ENCODE measurements at regions not wholly inside any gene's neighbourhood (a gene's known extent, or its start where the extent isn't known, plus 50 kb on each side); places are given as distances from the start of the nearest gene placed in this dataset.

- H2AFZ ChIP-seq (ENCODE audit: low read depth, low read length): no peak overlapping the region
- intact Hi-C loops (cut with micrococcal nuclease): no loop called here
- H3K27ac ChIP-seq (ENCODE audit: insufficient read depth, low read depth, low read length): no peak overlapping the region
- no peaks in the 10 kb centered on the region for H4K20me1 ChIP-seq (replicated peaks; ENCODE audit: control insufficient read depth, extremely low read depth, insufficient read depth, low read length)
- no TSS peak for BruUV-seq (replicated peaks)
- H3K9me3 ChIP-seq (replicated peaks; ENCODE audit: control insufficient read depth, insufficient read depth, low read length): no peaks in the 10 kb centered on the region
- H3K4me2 ChIP-seq (ENCODE audit: insufficient read depth, low read length): no peak overlapping the region
- H3K4me3 ChIP-seq (replicated peaks in 1 of 3; ENCODE audit: insufficient read depth in 1 of 3, low read depth in 1 of 3, low read length in 3 of 3): no peak overlapping the region
- no peaks in the 10 kb centered on the region for H3K9me1 ChIP-seq (replicated peaks; ENCODE audit: control insufficient read depth, extremely low read depth, insufficient read depth, low read length)
- no peak for DNase-seq (ENCODE audit: low read depth, low spot score)
- dilution Hi-C loops (cut with MboI; ENCODE audit: extremely low pct_ligation_motif_present, low sequenced_read_pairs): no loop called here
- no peaks in the 10 kb centered on the region for H3K79me2 ChIP-seq (ENCODE audit: control insufficient read depth, insufficient read depth, low read length)
- H3K36me3 ChIP-seq (ENCODE audit: control insufficient read depth in 2 of 2, extremely low read depth in 1 of 2, insufficient read depth in 2 of 2, low read length in 2 of 2): no peaks in the 10 kb centered on the region
- ChIA-PET CTCF (interaction anchor here (1.7 kb wide), 1 partner anchor 13 kb away, joined by 4 read pairs; no protein-coding TSS in a partner anchor), POLR2A (no interaction called here)
- H3K4me1 ChIP-seq (ENCODE audit: control insufficient read depth, extremely low read depth, insufficient read depth, low read length): peaks cover 21% of the 10 kb centered on the region
- no peaks in the 10 kb centered on the region for H3K27me3 ChIP-seq (ENCODE audit: control insufficient read depth in 2 of 2, insufficient read depth in 2 of 2, low read length in 2 of 2)
- H3K9ac ChIP-seq (replicated peaks; ENCODE audit: extremely low read depth, insufficient read depth, low read length): no peak overlapping the region
- FAIRE-seq: no peak
- TF ChIP-seq FOS (IDR thresholded peaks at IDR 0.05; ENCODE audit: borderline replicate concordance, insufficient read depth, low read length): no peak
- no peak for TF ChIP-seq POLR2A (IDR thresholded peaks at IDR 0.05; ENCODE audit: low read depth, low read length)
- no peak for TF ChIP-seq JUN (IDR thresholded peaks at IDR 0.05; ENCODE audit: borderline replicate concordance, insufficient read depth, insufficient read length, low read depth)
- no peak for TF ChIP-seq POLR2AphosphoS5 (IDR thresholded peaks at IDR 0.05; ENCODE audit: insufficient read depth, low read depth, low read length)
- no peak for TF ChIP-seq GATA2 (IDR thresholded peaks at IDR 0.05; ENCODE audit: insufficient read depth, insufficient read length, low read depth, low read length)
- TF ChIP-seq EZH2 (IDR thresholded peaks at IDR 0.05; ENCODE audit: borderline replicate concordance, low read depth, low read length, severe bottlenecking): no peak
- no peak for TF ChIP-seq MYC (IDR thresholded peaks at IDR 0.05; ENCODE audit: low read depth, low read length)
- TF ChIP-seq, protein P1, sequence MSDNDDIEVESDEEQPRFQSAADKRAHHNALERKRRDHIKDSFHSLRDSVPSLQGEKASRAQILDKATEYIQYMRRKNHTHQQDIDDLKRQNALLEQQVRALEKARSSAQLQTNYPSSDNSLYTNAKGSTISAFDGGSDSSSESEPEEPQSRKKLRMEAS (IDR thresholded peaks at IDR 0.05; ENCODE audit: insufficient read depth, insufficient read length): no peak
- TF ChIP-seq CTCF (IDR thresholded peaks at IDR 0.05; ENCODE audit: extremely low read depth in 1 of 2, insufficient read depth in 1 of 2, low read depth in 1 of 2, low read length in 2 of 2): no peak
Observed at GRCh38 chr4:119731778-119732177, 103.2 kb upstream of the PDE5A start.
